ENCODE measurements at regions not wholly inside any gene's neighbourhood (a gene's known extent, or its start where the extent isn't known, plus 50 kb on each side); places are given as distances from the start of the nearest gene placed in this dataset.

DNA sequence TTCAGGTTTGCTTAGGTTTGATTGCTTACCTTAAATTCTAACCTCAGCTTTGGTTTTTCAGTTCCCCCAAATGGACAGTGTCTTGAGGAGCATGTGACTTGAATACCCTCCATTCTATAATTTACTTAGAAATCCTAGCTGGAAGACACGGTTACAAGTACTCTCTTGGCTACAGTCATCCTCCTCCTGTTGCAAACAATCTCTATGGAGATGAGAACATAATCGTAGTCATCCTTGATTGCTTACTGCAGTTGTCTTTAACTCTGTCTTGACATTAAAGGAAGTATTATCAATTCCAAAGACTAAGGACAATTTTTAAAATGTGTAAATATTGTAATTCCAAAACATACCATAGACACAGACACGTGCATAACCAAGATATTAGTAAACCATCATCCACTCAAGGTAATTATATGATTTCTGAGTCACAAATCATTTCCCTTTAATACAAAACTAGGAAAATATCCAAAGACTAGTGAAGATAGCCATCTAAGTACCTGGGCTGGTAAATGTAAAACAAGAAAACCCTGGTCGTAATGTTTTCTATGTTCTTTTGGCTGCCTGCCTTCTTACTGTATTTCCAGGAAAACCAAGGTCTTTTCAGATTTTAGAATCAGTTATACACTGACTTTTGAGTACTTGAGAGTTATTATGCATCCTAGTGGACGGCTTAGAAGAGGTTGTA, 149.9 kb downstream of the CHRM3 start:
- no peak overlapping the region for H3K27ac Mint-ChIP-seq
- no peak for ATAC-seq (ENCODE audit: low read depth)
- no peaks in the 10 kb centered on the region for H3K36me3 Mint-ChIP-seq (ENCODE audit: low read depth)
- no peaks in the 10 kb centered on the region for H3K9me3 Mint-ChIP-seq
- no peak for DNase-seq
- TF ChIP-seq, protein P1, sequence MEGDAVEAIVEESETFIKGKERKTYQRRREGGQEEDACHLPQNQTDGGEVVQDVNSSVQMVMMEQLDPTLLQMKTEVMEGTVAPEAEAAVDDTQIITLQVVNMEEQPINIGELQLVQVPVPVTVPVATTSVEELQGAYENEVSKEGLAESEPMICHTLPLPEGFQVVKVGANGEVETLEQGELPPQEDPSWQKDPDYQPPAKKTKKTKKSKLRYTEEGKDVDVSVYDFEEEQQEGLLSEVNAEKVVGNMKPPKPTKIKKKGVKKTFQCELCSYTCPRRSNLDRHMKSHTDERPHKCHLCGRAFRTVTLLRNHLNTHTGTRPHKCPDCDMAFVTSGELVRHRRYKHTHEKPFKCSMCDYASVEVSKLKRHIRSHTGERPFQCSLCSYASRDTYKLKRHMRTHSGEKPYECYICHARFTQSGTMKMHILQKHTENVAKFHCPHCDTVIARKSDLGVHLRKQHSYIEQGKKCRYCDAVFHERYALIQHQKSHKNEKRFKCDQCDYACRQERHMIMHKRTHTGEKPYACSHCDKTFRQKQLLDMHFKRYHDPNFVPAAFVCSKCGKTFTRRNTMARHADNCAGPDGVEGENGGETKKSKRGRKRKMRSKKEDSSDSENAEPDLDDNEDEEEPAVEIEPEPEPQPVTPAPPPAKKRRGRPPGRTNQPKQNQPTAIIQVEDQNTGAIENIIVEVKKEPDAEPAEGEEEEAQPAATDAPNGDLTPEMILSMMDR (IDR thresholded peaks at IDR 0.05): no peak
- intact Hi-C loops (cut with micrococcal nuclease): no loop called here
- ChIA-PET CTCF (no interaction called here), POLR2A (no interaction called here)
- no peaks in the 10 kb centered on the region for H3K4me1 Mint-ChIP-seq
- no peaks in the 10 kb centered on the region for H3K27me3 Mint-ChIP-seq
- no peak overlapping the region for H3K4me3 Mint-ChIP-seq

DNA sequence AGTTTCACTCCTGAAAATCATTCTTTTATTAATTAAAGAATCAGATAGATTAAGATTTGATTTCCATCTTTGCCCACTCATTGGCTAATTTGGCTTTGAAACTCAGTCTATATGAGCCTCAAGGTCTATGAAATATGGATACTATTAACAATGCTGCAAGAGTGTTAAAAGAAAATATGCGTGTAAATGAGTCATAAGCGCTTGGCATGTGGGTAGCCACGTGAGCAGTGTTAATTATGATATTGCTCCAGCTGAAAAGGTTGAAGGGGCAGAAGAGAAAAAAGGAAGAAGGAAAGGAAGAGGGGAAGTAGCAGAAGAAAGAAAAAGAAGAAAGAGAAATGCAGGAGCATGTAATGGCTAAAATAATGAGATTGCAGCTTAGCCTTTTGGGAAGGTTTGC, 151.4 kb downstream of the CHRM3 start:
- DNase-seq (no peak), ATAC-seq (ENCODE audit: low read depth) (no peak)
- ChIA-PET CTCF (no interaction called here), POLR2A (no interaction called here)
- intact Hi-C loops (cut with micrococcal nuclease): no loop called here
- no peak overlapping the region for H3K4me3 Mint-ChIP-seq
- TF ChIP-seq, protein P1 (IDR thresholded peaks at IDR 0.05): no peak
- no peaks in the 10 kb centered on the region for H3K9me3 Mint-ChIP-seq
- no peaks in the 10 kb centered on the region for H3K4me1 Mint-ChIP-seq
- H3K27ac Mint-ChIP-seq: no peak overlapping the region
- no peaks in the 10 kb centered on the region for H3K27me3 Mint-ChIP-seq
- no peaks in the 10 kb centered on the region for H3K36me3 Mint-ChIP-seq (ENCODE audit: low read depth)

DNA sequence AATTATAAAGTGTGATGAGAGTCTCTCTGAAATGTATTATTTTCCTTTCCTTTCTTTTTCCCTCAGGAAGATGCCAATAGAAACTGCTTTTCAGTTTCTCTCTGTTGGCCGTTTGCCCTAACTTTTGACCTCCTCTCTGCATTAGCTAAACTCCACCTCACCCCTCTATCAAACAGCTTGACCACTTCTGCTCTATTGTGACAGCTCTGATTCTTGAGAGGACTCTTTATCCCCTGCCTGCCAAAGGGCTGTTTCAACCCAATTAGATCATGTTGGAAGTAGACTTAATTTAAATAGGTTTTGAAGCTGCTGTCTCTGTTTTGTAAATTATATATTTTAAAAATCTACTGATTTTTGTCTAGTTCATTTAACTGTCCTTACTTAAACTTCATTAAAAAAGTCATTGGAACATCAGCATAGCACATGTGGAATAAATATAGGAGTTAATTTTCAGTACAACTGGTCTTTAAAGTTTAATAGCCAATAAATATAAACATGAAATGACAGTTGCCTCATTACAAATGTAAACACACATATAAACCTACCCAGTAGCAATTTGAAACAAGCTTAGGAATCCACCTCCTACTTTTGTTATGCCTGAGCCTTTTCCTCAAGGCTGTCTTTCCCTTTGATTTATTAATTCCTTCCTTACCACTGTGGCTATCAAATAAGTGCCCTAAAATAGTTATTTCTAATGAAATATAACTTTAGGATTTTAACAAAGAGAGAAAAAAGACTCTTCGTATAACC, 152.0 kb downstream of the CHRM3 start:
- no peaks in the 10 kb centered on the region for H3K9me3 Mint-ChIP-seq
- ChIA-PET CTCF (no interaction called here), POLR2A (no interaction called here)
- intact Hi-C loops (cut with micrococcal nuclease): no loop called here
- no peak overlapping the region for H3K27ac Mint-ChIP-seq
- DNase-seq (no peak), ATAC-seq (ENCODE audit: low read depth) (no peak)
- H3K4me3 Mint-ChIP-seq: no peak overlapping the region
- no peaks in the 10 kb centered on the region for H3K36me3 Mint-ChIP-seq (ENCODE audit: low read depth)
- TF ChIP-seq, protein P1 (IDR thresholded peaks at IDR 0.05): no peak
- no peaks in the 10 kb centered on the region for H3K4me1 Mint-ChIP-seq
- H3K27me3 Mint-ChIP-seq: no peaks in the 10 kb centered on the region

DNA sequence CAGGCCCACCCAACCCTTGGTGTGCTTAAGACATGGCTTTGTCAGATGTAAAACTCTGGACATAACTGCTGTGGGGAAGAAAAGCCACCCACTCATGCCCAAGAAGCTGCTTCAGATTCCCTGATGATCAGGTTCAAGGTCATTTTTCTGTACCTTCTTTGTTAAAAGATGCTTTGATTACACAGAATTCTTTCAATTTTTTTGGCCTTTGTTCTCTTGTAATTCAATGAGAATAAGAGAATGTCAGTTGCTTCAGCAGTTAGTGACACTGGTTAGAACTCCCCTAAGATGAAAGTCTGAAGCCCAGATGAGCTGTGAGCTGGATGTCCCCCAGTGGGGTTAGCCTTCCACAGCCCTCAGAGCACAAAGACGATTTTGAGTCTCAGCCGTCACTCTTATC, 152.7 kb downstream of the CHRM3 start:
- CTCF ChIA-PET: no interaction called here

DNA sequence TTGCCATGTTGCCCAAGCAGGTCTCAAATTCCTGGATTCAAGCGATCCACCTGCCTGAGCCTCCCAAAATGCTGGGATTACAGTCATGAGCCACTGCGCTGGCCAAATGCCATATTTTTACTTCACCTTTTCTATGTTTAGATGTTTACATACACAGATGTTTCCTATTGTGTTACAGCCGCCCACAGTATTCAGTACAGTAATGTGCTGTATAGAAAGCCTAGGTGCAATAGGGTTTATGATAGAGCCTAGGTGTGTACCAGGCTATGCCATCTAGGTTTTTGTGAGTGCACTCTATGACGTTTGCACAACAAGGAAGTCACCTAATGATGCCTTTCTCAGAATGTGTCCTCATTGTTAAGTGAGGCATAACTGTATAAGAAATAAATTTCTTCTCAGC, 153.4 kb downstream of the CHRM3 start:
- H3K36me3 Mint-ChIP-seq (ENCODE audit: low read depth): no peaks in the 10 kb centered on the region
- POLR2A ChIA-PET: no interaction called here
- no peaks in the 10 kb centered on the region for H3K4me1 Mint-ChIP-seq
- no peak overlapping the region for H3K27ac Mint-ChIP-seq
- intact Hi-C loops (cut with micrococcal nuclease): no loop called here
- ATAC-seq (ENCODE audit: low read depth) (no peak), DNase-seq (no peak)
- H3K4me3 Mint-ChIP-seq: no peak overlapping the region
- no peaks in the 10 kb centered on the region for H3K27me3 Mint-ChIP-seq
- TF ChIP-seq, protein P1 (IDR thresholded peaks at IDR 0.05): no peak
- H3K9me3 Mint-ChIP-seq: no peaks in the 10 kb centered on the region
- CTCF ChIA-PET: no interaction called here

More for the DNA sequence above, 152.7 kb downstream of the CHRM3 start:
- H3K4me3 Mint-ChIP-seq: no peak overlapping the region
- no peak for DNase-seq
- no peaks in the 10 kb centered on the region for H3K4me1 Mint-ChIP-seq
- H3K36me3 Mint-ChIP-seq (ENCODE audit: low read depth): no peaks in the 10 kb centered on the region
- intact Hi-C loops (cut with micrococcal nuclease): no loop called here
- POLR2A ChIA-PET: no interaction called here
- no peak overlapping the region for H3K27ac Mint-ChIP-seq
- no peaks in the 10 kb centered on the region for H3K27me3 Mint-ChIP-seq
- no peak for ATAC-seq (ENCODE audit: low read depth)
- TF ChIP-seq, protein P1 (IDR thresholded peaks at IDR 0.05): no peak
- H3K9me3 Mint-ChIP-seq: no peaks in the 10 kb centered on the region

All from activated B cell treated with CpG ODN at 0.5 μM for 24 hours (primary cell).